HEK293 (cell line): ENCODE measurements at regions not wholly inside any gene's neighbourhood (a gene's known extent, or its start where the extent isn't known, plus 50 kb on each side); places are given as distances from the start of the nearest gene placed in this dataset.

Experiments used
- BCL11B ChIP-seq: fragments of 450-650 bp; formaldehyde crosslinking; IDR thresholded peaks from 2 replicates; pipeline ENCODE4 v1.5.1; 2016; ENCODE audit warnings: low read depth, missing biosample characterization, missing genetic modification characterization
- RBAK ChIP-seq: fragments of 450-650 bp; formaldehyde crosslinking; IDR thresholded peaks from 2 replicates; pipeline ENCODE4 v1.5.1; 2016; ENCODE audit warnings: missing biosample characterization, missing genetic modification characterization
- TCF7L2 ChIP-seq: IDR thresholded peaks from 2 replicates; pipeline ENCODE4 v1.6.1; 2011; ENCODE audit warnings: low read depth, mild to moderate bottlenecking, inconsistent platforms, low read length, moderate library complexity, borderline replicate concordance
- ZBTB20 ChIP-seq: fragments of 450-650 bp; formaldehyde crosslinking; IDR thresholded peaks from 2 replicates; pipeline ENCODE4 v1.5.1; 2016; ENCODE audit warnings: missing biosample characterization, missing genetic modification characterization
- ZFP3 ChIP-seq: fragments of 450-650 bp; formaldehyde crosslinking; IDR thresholded peaks from 2 replicates; pipeline ENCODE4 v1.5.1; 2016; ENCODE audit warnings: low read depth, missing biosample characterization, missing genetic modification characterization
- ZNF274 ChIP-seq, 2 experiments: fragments of 200-500 bp in 1 of 2; fragments of 450-650 bp in 1 of 2; sonication (Bioruptor generic) in 1 of 2; formaldehyde crosslinking in 1 of 2; IDR thresholded peaks; 2 replicates each; pipeline versions ENCODE4 v1.5.1 to v1.6.1; 2014 to 2016; ENCODE audit warnings: borderline replicate concordance in 1 of 2, inconsistent platforms in 1 of 2, low read length in 1 of 2, missing biosample characterization in 1 of 2, missing genetic modification characterization in 1 of 2
- ZNF510 ChIP-seq: fragments of 450-650 bp; formaldehyde crosslinking; IDR thresholded peaks from 2 replicates; pipeline ENCODE4 v1.5.1; 2018; ENCODE audit warnings: mild to moderate bottlenecking, missing genetic modification characterization, missing biosample characterization; ENCODE audit not compliant: insufficient replicate concordance
- ZNF658 ChIP-seq: fragments of 450-650 bp; formaldehyde crosslinking; IDR thresholded peaks from 2 replicates; pipeline ENCODE4; 2016; ENCODE audit warnings: missing biosample characterization, missing genetic modification characterization
- TF ChIP-seq, protein P1 (sequence below): fragments of 450-650 bp; formaldehyde crosslinking; IDR thresholded peaks from 2 replicates; pipeline ENCODE4 v1.5.1; 2016; ENCODE audit warnings: missing biosample characterization, missing genetic modification characterization
- TF ChIP-seq, protein P2 (sequence below): fragments of 450-650 bp; formaldehyde crosslinking; IDR thresholded peaks from 2 replicates; pipeline ENCODE4 v1.5.1; 2016; ENCODE audit warnings: missing biosample characterization, missing genetic modification characterization, borderline replicate concordance
- TF ChIP-seq, protein P3 (sequence below): fragments of 450-650 bp; formaldehyde crosslinking; conservative IDR thresholded peaks from 2 replicates; pipeline ENCODE4 v1.5.1; 2016; ENCODE audit warnings: low read depth, missing biosample characterization, missing genetic modification characterization
- TF ChIP-seq, protein P4 (sequence below): fragments of 450-650 bp; formaldehyde crosslinking; IDR thresholded peaks from 2 replicates; pipeline ENCODE4 v1.5.1; 2016; ENCODE audit warnings: missing biosample characterization, missing genetic modification characterization
- TF ChIP-seq, protein P5 (sequence below): fragments of 450-650 bp; formaldehyde crosslinking; IDR thresholded peaks from 2 replicates; pipeline ENCODE4 v1.5.1; 2016; ENCODE audit warnings: missing biosample characterization, missing genetic modification characterization

DNA sequence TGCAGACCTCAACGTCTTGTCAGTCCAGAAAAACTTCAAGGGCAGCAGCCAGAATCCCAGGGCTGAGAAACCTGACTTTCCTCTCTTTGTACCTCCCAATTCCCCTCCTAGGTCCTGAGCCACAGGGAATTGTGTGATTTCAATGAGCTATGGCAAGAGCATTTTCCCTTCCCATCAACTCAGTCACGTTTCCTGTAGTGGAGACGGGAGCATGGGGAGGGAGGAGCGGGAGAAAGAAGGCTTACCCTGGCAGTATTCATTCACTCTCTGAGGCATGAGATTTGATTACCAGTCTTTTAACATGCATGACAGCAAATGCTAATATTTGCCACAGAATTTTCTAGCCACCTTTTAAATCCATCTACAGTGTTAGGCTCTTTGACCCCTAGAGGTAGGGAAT is 109.4 kb upstream of the TBCA start:
- TF ChIP-seq, protein P1, sequence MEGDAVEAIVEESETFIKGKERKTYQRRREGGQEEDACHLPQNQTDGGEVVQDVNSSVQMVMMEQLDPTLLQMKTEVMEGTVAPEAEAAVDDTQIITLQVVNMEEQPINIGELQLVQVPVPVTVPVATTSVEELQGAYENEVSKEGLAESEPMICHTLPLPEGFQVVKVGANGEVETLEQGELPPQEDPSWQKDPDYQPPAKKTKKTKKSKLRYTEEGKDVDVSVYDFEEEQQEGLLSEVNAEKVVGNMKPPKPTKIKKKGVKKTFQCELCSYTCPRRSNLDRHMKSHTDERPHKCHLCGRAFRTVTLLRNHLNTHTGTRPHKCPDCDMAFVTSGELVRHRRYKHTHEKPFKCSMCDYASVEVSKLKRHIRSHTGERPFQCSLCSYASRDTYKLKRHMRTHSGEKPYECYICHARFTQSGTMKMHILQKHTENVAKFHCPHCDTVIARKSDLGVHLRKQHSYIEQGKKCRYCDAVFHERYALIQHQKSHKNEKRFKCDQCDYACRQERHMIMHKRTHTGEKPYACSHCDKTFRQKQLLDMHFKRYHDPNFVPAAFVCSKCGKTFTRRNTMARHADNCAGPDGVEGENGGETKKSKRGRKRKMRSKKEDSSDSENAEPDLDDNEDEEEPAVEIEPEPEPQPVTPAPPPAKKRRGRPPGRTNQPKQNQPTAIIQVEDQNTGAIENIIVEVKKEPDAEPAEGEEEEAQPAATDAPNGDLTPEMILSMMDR (tag by site-specific recombination), result no peak
- TF ChIP-seq TCF7L2 (no peak), ZNF510 (tag by site-specific recombination) (no peak), BCL11B (tag by site-specific recombination) (no peak), ZNF658 (no peak), RBAK (tag by site-specific recombination) (no peak), ZFP3 (tag by site-specific recombination) (no peak), ZBTB20 (tag by site-specific recombination) (no peak), ZNF274 (IDR thresholded peaks at IDR 0.05; ENCODE audit: low read length) (no peak), ZNF274 (tag by site-specific recombination; IDR thresholded peaks at IDR 0.05; ENCODE audit: borderline replicate concordance) (no peak)
- TF ChIP-seq, protein P2, sequence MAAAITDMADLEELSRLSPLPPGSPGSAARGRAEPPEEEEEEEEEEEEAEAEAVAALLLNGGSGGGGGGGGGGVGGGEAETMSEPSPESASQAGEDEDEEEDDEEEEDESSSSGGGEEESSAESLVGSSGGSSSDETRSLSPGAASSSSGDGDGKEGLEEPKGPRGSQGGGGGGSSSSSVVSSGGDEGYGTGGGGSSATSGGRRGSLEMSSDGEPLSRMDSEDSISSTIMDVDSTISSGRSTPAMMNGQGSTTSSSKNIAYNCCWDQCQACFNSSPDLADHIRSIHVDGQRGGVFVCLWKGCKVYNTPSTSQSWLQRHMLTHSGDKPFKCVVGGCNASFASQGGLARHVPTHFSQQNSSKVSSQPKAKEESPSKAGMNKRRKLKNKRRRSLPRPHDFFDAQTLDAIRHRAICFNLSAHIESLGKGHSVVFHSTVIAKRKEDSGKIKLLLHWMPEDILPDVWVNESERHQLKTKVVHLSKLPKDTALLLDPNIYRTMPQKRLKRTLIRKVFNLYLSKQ (tag by site-specific recombination), result no peak
- TF ChIP-seq, protein P3, sequence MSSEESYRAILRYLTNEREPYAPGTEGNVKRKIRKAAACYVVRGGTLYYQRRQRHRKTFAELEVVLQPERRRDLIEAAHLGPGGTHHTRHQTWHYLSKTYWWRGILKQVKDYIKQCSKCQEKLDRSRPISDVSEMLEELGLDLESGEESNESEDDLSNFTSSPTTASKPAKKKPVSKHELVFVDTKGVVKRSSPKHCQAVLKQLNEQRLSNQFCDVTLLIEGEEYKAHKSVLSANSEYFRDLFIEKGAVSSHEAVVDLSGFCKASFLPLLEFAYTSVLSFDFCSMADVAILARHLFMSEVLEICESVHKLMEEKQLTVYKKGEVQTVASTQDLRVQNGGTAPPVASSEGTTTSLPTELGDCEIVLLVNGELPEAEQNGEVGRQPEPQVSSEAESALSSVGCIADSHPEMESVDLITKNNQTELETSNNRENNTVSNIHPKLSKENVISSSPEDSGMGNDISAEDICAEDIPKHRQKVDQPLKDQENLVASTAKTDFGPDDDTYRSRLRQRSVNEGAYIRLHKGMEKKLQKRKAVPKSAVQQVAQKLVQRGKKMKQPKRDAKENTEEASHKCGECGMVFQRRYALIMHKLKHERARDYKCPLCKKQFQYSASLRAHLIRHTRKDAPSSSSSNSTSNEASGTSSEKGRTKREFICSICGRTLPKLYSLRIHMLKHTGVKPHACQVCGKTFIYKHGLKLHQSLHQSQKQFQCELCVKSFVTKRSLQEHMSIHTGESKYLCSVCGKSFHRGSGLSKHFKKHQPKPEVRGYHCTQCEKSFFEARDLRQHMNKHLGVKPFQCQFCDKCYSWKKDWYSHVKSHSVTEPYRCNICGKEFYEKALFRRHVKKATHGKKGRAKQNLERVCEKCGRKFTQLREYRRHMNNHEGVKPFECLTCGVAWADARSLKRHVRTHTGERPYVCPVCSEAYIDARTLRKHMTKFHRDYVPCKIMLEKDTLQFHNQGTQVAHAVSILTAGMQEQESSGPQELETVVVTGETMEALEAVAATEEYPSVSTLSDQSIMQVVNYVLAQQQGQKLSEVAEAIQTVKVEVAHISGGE, result no peak
- TF ChIP-seq, protein P4, sequence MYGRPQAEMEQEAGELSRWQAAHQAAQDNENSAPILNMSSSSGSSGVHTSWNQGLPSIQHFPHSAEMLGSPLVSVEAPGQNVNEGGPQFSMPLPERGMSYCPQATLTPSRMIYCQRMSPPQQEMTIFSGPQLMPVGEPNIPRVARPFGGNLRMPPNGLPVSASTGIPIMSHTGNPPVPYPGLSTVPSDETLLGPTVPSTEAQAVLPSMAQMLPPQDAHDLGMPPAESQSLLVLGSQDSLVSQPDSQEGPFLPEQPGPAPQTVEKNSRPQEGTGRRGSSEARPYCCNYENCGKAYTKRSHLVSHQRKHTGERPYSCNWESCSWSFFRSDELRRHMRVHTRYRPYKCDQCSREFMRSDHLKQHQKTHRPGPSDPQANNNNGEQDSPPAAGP (tag by site-specific recombination), result no peak
- TF ChIP-seq, protein P5, sequence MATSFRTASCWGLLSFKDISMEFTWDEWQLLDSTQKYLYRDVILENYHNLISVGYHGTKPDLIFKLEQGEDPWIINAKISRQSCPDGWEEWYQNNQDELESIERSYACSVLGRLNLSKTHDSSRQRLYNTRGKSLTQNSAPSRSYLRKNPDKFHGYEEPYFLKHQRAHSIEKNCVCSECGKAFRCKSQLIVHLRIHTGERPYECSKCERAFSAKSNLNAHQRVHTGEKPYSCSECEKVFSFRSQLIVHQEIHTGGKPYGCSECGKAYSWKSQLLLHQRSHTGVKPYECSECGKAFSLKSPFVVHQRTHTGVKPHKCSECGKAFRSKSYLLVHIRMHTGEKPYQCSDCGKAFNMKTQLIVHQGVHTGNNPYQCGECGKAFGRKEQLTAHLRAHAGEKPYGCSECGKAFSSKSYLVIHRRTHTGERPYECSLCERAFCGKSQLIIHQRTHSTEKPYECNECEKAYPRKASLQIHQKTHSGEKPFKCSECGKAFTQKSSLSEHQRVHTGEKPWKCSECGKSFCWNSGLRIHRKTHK, result no peak
